ENCODE measurements at regions not wholly inside any gene's neighbourhood (a gene's known extent, or its start where the extent isn't known, plus 50 kb on each side); places are given as distances from the start of the nearest gene placed in this dataset.

DNA sequence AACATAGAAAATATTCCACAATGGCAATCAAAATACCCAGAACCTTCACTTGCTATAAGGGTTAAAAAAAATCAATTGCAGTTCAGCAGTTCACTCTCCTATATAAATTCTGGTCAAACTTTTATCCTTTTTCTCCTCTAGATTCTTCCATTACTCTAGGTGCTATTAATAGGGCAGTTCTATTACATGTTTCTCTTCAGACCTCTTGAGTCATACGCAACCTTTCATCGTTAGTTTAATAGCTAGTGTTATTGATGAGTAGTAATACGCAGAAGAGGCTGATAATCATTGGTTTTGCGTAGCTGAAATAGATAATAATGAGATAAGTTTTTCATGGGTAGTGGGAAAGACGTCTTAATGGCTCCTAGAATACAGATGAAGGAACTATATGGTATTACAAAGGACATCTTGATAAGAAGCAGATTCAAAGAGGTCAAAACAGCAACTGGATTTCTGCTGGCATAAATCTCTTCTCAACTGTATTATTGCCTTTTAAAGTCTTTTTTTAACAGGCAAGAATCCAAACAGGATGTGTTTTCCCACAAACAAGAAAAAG is 118.3 kb upstream of the STARD13 start:
- WGBS, 2 donors: 75 to 86% methylated on average over 5 of the region's 5 CpGs
- intact Hi-C loops (cut with DNase I): no loop called here

DNA sequence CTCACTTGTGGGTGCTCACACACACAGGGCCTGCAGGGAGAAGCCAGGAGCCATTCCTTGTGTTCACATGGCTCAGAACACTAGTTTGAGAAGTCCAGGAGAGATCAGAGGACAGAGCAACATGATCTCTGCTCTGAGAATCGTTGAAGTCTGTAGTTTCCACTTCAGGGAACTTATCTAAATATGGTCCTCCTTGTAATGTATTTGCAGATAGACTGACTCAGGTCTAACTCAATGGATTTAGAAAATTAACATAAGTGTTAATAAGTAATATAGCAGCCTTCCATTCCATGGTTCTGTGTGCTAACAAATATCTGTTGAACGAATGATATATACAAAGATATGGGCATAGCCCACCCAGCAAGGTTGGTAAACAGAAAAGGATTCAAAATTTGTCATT is 119.8 kb upstream of the STARD13 start:
- no peaks in the 10 kb centered on the region for H3K27me3 ChIP-seq
- WGBS, 2 donors: 77 to 90% methylated on average over 2 of the region's 2 CpGs
- DNase-seq: no peak
- ATAC-seq: no peak
- H3K27ac ChIP-seq: no peak overlapping the region
- no peaks in the 10 kb centered on the region for H3K36me3 ChIP-seq (replicated peaks in 1 of 2; ENCODE audit: insufficient read depth in 1 of 2, low read depth in 2 of 2)
- intact Hi-C loops (cut with DNase I): no loop called here
- no peaks in the 10 kb centered on the region for H3K9me3 ChIP-seq
- no peak overlapping the region for H3K4me3 ChIP-seq
- TF ChIP-seq, protein P1, sequence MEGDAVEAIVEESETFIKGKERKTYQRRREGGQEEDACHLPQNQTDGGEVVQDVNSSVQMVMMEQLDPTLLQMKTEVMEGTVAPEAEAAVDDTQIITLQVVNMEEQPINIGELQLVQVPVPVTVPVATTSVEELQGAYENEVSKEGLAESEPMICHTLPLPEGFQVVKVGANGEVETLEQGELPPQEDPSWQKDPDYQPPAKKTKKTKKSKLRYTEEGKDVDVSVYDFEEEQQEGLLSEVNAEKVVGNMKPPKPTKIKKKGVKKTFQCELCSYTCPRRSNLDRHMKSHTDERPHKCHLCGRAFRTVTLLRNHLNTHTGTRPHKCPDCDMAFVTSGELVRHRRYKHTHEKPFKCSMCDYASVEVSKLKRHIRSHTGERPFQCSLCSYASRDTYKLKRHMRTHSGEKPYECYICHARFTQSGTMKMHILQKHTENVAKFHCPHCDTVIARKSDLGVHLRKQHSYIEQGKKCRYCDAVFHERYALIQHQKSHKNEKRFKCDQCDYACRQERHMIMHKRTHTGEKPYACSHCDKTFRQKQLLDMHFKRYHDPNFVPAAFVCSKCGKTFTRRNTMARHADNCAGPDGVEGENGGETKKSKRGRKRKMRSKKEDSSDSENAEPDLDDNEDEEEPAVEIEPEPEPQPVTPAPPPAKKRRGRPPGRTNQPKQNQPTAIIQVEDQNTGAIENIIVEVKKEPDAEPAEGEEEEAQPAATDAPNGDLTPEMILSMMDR (IDR thresholded peaks at IDR 0.05): no peak
- TF ChIP-seq POLR2A (IDR thresholded peaks at IDR 0.05): no peak
- no peaks in the 10 kb centered on the region for H3K4me1 ChIP-seq

More for the DNA sequence above, 118.3 kb upstream of the STARD13 start:
- DNase-seq (no peak), ATAC-seq (no peak)
- Histone ChIP-seq H3K27me3 (no peaks in the 10 kb centered on the region), H3K9me3 (no peaks in the 10 kb centered on the region), H3K4me1 (no peaks in the 10 kb centered on the region), H3K27ac (no peak overlapping the region), H3K4me3 (no peak overlapping the region), H3K36me3 (replicated peaks in 1 of 2; ENCODE audit: insufficient read depth in 1 of 2, low read depth in 2 of 2) (no peaks in the 10 kb centered on the region)
- TF ChIP-seq POLR2A (IDR thresholded peaks at IDR 0.05): no peak
- TF ChIP-seq, protein P1 (IDR thresholded peaks at IDR 0.05): no peak

DNA sequence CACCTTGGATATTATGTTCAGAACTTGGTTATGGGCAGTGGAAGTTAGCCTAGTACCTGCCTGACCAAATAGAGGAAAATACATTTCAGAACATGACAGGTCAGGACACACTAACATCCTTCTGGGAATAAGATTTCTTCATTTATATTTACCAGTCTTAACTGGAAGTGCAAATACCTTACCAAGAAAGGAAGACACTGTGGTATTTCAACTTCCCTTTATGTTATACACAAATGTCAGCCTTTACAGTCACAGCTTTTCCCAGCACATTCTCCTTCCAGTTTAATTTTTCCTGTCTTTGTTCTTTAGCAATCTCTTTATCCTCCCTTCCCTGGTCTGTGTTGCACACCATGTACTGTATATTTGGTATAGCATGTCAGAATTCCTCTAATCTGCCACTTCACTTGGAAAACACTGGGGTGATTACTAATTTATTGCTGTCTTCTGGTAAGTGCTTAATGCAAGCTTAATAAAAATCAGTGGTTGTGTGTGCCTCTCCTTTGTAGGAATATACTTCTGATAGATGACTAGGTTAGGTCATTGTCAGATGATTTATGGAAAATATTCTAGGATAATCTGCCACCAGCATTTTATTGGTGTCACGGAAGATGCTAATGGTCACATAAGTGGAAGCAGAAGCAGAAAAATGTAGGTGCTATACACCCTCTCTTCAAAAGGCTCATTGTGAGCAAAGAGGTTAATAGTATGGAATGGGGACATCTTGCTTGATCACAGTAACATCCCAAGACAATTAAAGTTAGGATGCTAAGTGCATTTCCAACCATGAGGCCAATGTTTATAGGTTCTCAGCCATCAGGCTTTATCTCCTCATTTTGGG is 124.3 kb upstream of the STARD13 start:
- Histone ChIP-seq H3K9me3 (no peaks in the 10 kb centered on the region), H3K27me3 (no peaks in the 10 kb centered on the region), H3K27ac (no peak overlapping the region), H3K4me1 (no peaks in the 10 kb centered on the region), H3K36me3 (replicated peaks in 1 of 2; ENCODE audit: insufficient read depth in 1 of 2, low read depth in 2 of 2) (no peaks in the 10 kb centered on the region), H3K4me3 (no peak overlapping the region)
- ATAC-seq (no peak), DNase-seq (no peak)
- intact Hi-C loops (cut with DNase I): no loop called here
- 91 to 95% methylated on average over 1 of the region's 1 CpG for WGBS, 2 donors
- TF ChIP-seq POLR2A (IDR thresholded peaks at IDR 0.05): no peak

DNA sequence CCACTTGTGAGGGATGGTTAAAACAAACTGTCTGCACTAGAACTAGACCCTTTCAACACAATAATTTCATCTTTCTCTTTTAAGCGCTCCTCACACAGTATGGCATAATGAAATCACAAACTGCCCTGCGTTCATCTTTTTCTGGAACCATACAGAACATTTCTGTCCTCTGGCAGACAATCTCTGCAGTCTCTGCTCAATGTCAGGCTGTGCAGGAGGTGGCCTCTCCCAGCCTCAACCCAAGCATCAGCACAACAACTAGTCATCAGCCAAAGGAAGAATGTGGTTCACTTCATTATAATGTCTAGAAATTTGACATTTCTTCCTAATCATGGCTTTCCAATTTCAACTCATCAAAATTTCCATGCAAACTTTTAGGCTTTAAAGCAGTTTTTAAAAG is 125.1 kb upstream of the STARD13 start:
- Histone ChIP-seq H3K4me3 (no peak overlapping the region), H3K27me3 (no peaks in the 10 kb centered on the region), H3K27ac (no peak overlapping the region), H3K9me3 (no peaks in the 10 kb centered on the region), H3K4me1 (no peaks in the 10 kb centered on the region), H3K36me3 (replicated peaks in 1 of 2; ENCODE audit: insufficient read depth in 1 of 2, low read depth in 2 of 2) (no peaks in the 10 kb centered on the region)
- no peak for ATAC-seq
- no peak for DNase-seq
- TF ChIP-seq POLR2A (IDR thresholded peaks at IDR 0.05): no peak
- TF ChIP-seq, protein P1 (IDR thresholded peaks at IDR 0.05): no peak
- 89 to 95% methylated on average over 2 of the region's 2 CpGs for WGBS, 2 donors
- intact Hi-C loops (cut with DNase I): no loop called here

DNA sequence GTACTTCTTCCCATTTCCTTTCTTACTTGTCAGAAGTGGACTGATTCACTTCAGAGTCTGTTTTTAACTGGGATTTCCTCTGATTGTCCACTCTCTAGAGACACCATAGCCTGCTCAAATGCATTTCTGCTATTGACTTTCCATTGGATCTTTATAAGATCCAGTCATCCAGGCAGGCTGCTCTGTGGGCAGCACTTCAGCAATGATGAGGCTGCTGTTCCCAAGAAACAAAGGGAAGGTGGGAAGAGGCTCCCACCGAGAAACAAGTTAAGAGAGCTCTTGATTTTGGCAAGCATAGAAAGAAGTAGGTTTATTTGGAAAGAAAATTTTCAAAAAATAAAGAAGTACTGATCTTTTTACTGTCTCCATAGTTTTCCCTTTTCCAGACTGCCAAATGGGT is 125.8 kb upstream of the STARD13 start:
- intact Hi-C loops (cut with DNase I): no loop called here
- DNase-seq: no peak
- WGBS, 2 donors: 75 to 86% methylated on average over 1 of the region's 1 CpG
- no peaks in the 10 kb centered on the region for H3K36me3 ChIP-seq (replicated peaks in 1 of 2; ENCODE audit: insufficient read depth in 1 of 2, low read depth in 2 of 2)
- no peak overlapping the region for H3K27ac ChIP-seq
- no peak overlapping the region for H3K4me3 ChIP-seq
- H3K9me3 ChIP-seq: no peaks in the 10 kb centered on the region
- TF ChIP-seq POLR2A (IDR thresholded peaks at IDR 0.05): no peak
- TF ChIP-seq, protein P1 (IDR thresholded peaks at IDR 0.05): no peak
- no peaks in the 10 kb centered on the region for H3K27me3 ChIP-seq
- H3K4me1 ChIP-seq: no peaks in the 10 kb centered on the region
- ATAC-seq: no peak
